ENCODE measurements at regions not wholly inside any gene's neighbourhood (a gene's known extent, or its start where the extent isn't known, plus 50 kb on each side); places are given as distances from the start of the nearest gene placed in this dataset.

DNA sequence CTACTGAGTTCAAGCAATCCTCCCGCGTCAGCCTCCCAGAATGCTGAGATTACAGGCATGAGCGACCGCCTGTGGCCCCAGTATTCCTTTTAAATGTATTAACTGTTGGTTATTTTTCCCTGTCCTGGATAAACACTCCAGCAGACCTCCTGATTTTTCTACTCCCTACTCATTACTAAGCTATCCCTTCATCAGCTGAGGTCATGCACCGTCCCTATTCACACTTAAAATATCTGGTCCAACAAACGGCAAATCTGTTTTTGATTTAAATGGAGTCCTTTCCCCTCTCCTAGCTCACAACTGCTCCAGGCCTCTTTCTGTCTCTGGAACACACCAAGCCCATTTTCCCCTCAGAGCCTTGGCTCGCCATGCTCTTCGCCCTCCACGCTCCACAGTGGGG, 1003.3 kb upstream of the TMEM132C start:
- no peak overlapping the region for H4K8ac ChIP-seq (ENCODE audit: extremely low read depth, insufficient read depth, low read length)
- peaks cover 1% of the 10 kb centered on the region; the same call in 1 of the 2 replicates for H3K23me2 ChIP-seq (ENCODE audit: low read depth, low read length)
- H3K18ac ChIP-seq (ENCODE audit: extremely low read depth, low read length): no peak overlapping the region
- no peaks in the 10 kb centered on the region for H3K9me3 ChIP-seq (ENCODE audit: insufficient read depth in 2 of 2, low read depth in 1 of 2, low read length in 1 of 2)
- TF ChIP-seq NANOG (IDR thresholded peaks at IDR 0.05; ENCODE audit: insufficient read depth, low read depth, low read length, poor library complexity, severe bottlenecking) (no peak), KDM1A (IDR thresholded peaks at IDR 0.05; ENCODE audit: borderline replicate concordance, low read length) (no peak), YY1 (IDR thresholded peaks at IDR 0.05; ENCODE audit: low read depth, low read length) (no peak), TAF1 (IDR thresholded peaks at IDR 0.05; ENCODE audit: low read depth, low read length) (no peak)
- POLR2A ChIA-PET (ENCODE audit: partially characterized antibody): no interaction called here
- no peak overlapping the region for H3K4me2 ChIP-seq (ENCODE audit: insufficient read depth in 1 of 2, low read depth in 2 of 2, low read length in 2 of 2)
- no peak overlapping the region for H3K23ac ChIP-seq (ENCODE audit: insufficient read length)
- no peak overlapping the region for H2AFZ ChIP-seq (ENCODE audit: low read length)
- no peak overlapping the region for H3K4ac ChIP-seq (replicated peaks; ENCODE audit: insufficient read length, low read depth, low read length)
- no peak overlapping the region for H3K14ac ChIP-seq (ENCODE audit: insufficient read length)
- CTCF ChIA-PET (ENCODE audit: partially characterized antibody): interaction anchor here (0.9 to 8.1 kb wide), 6 partner anchors 17 to 155 kb away, joined by 3 to 55 read pairs (median 4); no protein-coding TSS in a partner anchor
- no peak overlapping the region for H3K27ac ChIP-seq (ENCODE audit: low read depth, low read length)
- no peak overlapping the region for H3K56ac ChIP-seq (replicated peaks; ENCODE audit: insufficient read length, low read depth, low read length)
- no peak overlapping the region for H4K5ac ChIP-seq (ENCODE audit: insufficient read length, low read depth, low read length)
- no peak overlapping the region for H2BK5ac ChIP-seq (ENCODE audit: low read depth, low read length)
- H2BK20ac ChIP-seq (ENCODE audit: low read length): no peak overlapping the region
- no peaks in the 10 kb centered on the region for H3K36me3 ChIP-seq (ENCODE audit: control insufficient read depth in 2 of 4, insufficient read depth in 4 of 4, low read length in 3 of 4)
- DNase-seq (ENCODE audit: low read depth in 1 of 2, low spot score in 2 of 2): no peak
- no peaks in the 10 kb centered on the region for H4K20me1 ChIP-seq (replicated peaks in 1 of 2; ENCODE audit: control insufficient read depth in 1 of 2, insufficient read depth in 2 of 2, low read length in 2 of 2)
- no peaks in the 10 kb centered on the region for H3K79me2 ChIP-seq (ENCODE audit: control insufficient read depth in 1 of 2, insufficient read depth in 2 of 2, low read length in 2 of 2)
- no peak overlapping the region for H3K4me3 ChIP-seq (ENCODE audit: extremely low read depth in 1 of 4, insufficient read depth in 2 of 4, low read depth in 3 of 4, low read length in 4 of 4)
- H2AK5ac ChIP-seq (ENCODE audit: low read depth, low read length): no peak overlapping the region
- FAIRE-seq: no peak
- no peaks in the 10 kb centered on the region for H3K4me1 ChIP-seq (replicated peaks in 1 of 4; ENCODE audit: control insufficient read depth in 3 of 4, insufficient read depth in 4 of 4, low read length in 3 of 4)
- H3K79me1 ChIP-seq (ENCODE audit: low read depth, low read length): no peaks in the 10 kb centered on the region
- no peak overlapping the region for H2BK12ac ChIP-seq (ENCODE audit: low read depth, low read length)
- H2BK15ac ChIP-seq (ENCODE audit: low read length): no peak overlapping the region
- 95% methylated on average over 9 of the region's 9 CpGs; no CpG with 5 or more reads in 1 of the 2 experiments for WGBS, 2 experiments (ENCODE audit: extremely low coverage in 1 of 2, insufficient coverage in 1 of 2, insufficient read length in 1 of 2, insufficient replicate concordance in 2 of 2, low coverage in 1 of 2, low lambda C conversion rate in 2 of 2, missing lambda C conversion rate in 1 of 2)
- H3K9ac ChIP-seq (replicated peaks in 1 of 4; ENCODE audit: extremely low read depth in 1 of 4, low read depth in 3 of 4, low read length in 3 of 4): no peak overlapping the region
- H2BK120ac ChIP-seq (replicated peaks; ENCODE audit: low read depth, low read length): no peak overlapping the region
- no peak overlapping the region for H4K91ac ChIP-seq (replicated peaks; ENCODE audit: insufficient read length, low read length)
- H3K27me3 ChIP-seq (replicated peaks in 1 of 4; ENCODE audit: control insufficient read depth in 3 of 4, extremely low read depth in 1 of 4, insufficient read depth in 3 of 4, low read length in 3 of 4): no peaks in the 10 kb centered on the region
